HG03280 (cell line): ENCODE measurements at regions not wholly inside any gene's neighbourhood (a gene's known extent, or its start where the extent isn't known, plus 50 kb on each side); places are given as distances from the start of the nearest gene placed in this dataset.

Source experiments
- ATAC-seq: cut with Tn5 transposase; IDR thresholded peaks from one replicate; pipeline ENCODE4 v1.9.1; 2021; ENCODE audit warnings: mild to moderate bottlenecking, moderate library complexity; ENCODE audit not compliant: unreplicated experiment

- ATAC-seq = no peak
These were observed 313.2 kb upstream of the KCNJ16 start for GRCh38 chr17:69761767-69762321.

GRCh38 chr17:69762359-69762758 is 312.7 kb upstream of the KCNJ16 start:
- no peak for ATAC-seq

DNA sequence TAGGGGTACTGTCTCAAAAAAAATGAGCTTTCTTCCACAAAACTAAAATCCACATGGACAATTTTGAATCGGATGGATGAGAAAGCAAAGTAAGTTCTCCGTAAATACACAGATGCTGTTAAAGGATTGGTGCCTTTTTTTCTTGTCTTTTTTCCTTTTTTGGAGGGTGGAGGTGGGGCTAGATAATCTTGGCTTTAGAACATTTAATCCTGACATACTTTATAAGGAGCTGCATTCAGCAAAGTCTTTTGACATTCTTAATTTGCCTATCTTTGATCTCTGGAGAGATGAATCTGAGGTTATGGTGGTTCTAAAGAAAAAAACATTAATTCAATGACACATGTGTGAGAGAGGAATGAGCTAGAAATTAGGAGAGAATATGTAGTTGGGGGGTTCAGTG is 312.3 kb upstream of the KCNJ16 start:
- ATAC-seq = no peak

DNA sequence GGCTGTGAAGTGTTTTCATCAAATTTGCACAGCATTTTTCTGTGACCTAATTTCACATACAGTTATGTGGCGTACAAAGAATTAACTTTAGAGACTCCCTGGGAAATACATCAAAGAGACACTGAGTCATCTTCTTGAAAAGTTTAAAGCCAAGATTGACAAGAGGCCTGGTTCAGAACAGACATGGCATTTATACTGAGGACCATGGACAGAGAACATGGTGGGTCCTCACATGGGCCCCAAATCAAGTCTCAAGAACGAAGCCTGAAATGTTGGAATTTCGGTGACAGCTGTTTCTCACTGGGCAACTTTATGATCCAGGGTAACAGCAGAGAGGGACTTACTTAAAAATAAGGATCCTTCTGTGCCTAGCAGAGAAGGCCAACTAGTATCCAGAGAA is 311.5 kb upstream of the KCNJ16 start:
- ATAC-seq = no peak

GRCh38 chr17:69764146-69764545 is 310.9 kb upstream of the KCNJ16 start:
- no peak for ATAC-seq

DNA sequence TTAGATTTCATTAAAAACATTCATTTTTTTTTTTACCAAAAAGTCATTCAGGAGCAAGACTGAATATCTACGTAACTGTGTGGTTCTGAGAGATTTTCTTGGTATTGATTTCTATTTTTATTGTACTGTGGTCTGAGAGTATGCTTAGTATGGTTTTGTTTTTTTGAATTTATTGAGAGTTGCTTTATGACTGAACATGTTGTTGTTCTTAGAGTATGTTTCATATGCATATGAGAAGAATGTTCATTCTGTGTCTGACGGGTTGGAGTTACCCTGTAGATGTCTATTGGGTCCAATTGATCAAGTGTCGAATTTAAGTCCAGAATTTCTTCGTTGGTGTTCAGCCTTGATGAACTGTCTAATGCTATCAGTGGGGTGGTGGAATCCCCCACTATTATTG is 306.0 kb upstream of the KCNJ16 start:
- no peak for ATAC-seq

DNA sequence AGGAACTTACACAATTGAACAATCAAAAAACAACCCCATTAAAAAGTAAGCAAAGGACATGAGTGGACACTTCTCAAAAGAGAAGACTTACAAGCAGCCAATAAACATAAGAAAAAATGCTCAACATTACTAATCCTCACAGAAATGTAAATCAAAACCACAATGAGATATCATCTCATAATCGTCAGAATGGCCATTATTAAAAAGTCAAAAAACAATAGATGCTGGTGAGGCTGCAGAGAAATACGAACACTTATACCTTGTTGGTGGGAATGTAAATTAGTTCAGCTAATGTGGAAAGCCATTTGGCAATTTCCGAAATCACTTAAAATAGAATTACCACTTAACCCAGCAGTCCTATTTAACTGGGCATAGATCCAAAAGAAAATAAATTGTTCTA is 301.9 kb upstream of the KCNJ16 start:
- no peak for ATAC-seq

DNA sequence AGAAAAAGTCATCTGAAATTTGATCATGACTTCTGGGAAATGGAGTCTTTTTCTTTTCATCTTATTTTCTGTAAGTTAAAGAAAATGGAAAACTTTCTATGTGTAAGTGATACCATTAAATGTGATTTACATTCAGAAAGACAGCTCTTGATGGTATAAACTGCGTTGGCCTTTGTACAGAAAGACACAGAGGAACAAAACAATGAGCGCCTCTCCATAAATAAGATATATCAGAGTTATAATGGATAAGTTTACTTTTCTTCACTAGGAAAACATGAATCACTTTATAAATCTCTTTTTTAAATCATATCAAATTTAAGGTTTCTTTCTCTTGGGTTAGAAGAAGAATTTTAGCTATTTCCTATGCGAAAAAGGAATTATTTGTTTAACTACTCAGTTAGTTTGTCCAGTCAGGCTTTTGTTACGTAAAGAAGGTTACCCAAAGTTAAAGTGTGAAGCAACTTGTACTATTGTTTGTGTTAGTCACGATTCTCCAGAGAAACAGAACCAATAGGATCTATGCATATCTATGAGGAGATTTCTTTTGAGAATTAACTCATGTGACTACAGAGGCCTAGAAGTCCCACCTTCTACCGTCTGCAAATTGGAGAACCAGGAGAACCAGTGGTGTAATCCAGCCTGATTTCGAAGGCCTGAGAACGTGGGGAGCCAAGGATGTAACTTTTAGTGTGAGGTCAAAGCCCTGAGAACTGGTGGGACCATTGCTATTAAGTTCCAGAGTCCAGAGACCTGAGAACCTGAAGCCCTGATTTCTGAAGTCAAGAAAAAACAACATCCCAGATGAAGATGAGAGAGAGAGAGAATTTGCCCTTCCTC is 295.4 kb upstream of the KCNJ16 start:
- no peak for ATAC-seq

GRCh38 chr17:69783865-69784264 is 291.2 kb upstream of the KCNJ16 start:
- no peak for ATAC-seq

DNA sequence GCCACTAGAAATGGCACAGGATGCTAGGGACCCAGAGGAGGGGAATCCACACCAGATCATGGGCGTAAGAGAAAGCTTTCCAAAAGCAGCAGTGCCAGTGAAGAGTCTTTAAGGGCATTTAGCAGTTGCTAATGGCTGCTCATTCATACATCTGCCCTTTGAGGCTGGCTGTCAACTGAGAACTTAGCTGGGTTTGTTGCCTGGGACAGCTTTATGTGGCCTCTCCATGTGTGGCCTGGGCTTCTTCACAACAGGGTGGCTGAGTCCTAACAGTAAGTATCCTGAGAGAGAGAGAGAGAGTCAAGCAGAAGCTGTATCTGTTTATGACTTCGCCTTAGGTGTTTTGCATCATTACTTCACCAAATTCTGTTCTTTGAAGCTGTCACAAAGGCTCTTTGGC is 286.1 kb upstream of the KCNJ16 start:
- no peak for ATAC-seq

GRCh38 chr17:69796078-69796477 is 278.9 kb upstream of the KCNJ16 start:
- no peak for ATAC-seq

GRCh38 chr17:69800870-69801269 is 274.2 kb upstream of the KCNJ16 start:
- no peak for ATAC-seq

DNA sequence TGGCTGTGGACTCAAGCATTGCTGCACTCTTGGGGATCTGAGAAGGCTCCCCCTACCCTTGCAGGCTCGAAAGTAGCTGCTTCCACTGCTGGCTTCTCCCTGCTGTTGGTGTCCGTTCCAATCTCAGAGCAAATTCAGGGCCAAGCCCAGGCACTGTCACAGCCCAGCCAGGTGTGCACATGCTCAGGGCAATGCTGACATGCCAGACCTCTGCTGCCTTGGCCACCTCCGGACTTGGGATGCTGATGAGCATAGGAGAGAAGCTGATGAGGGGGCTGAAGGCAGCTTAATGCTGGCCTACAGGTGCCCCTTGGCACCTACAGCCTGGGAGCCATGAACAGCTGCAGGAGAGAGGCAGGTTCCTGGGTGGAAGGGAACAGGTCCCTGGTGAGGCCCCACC is 273.7 kb upstream of the KCNJ16 start:
- no peak for ATAC-seq

GRCh38 chr17:69802045-69802740 is 272.8 kb upstream of the KCNJ16 start:
- ATAC-seq = no peak

- no peak for ATAC-seq
These were observed 265.7 kb upstream of the KCNJ16 start for GRCh38 chr17:69809331-69809730.

DNA sequence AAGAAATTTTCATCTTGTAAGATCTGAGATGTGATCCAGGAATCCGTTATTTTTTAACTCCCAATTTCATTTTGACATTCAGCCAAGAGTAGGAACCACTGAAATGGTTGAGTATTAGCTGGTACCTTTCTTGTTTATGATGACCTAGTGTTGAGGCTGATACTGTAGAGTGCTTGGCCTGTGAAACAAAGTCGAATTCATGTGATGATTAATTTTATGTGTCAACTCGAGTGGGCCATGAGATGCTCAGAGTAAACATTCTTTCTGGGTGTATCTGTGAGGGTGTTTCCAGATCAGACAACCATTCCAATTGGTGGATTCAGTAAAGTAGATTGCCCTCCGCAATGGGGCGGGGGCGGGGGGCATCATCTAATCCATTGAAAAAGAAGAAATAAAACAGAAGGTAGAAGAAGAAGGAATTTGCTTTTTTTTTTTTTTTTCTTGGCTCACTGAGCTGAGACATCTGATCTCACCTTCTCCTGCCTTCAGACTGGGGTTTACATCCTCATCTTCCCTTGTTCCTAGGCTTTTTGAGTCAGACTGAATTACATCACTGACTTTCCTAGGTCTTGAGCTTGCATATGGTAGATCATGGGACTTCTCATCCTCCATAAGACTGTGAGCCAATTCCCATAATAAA is 264.6 kb upstream of the KCNJ16 start:
- no peak for ATAC-seq

GRCh38 chr17:69812240-69812837 is 262.7 kb upstream of the KCNJ16 start:
- ATAC-seq = no peak

- ATAC-seq = no peak
These were observed 261.0 kb upstream of the KCNJ16 start for GRCh38 chr17:69814031-69814430.

GRCh38 chr17:69815406-69815805 is 259.6 kb upstream of the KCNJ16 start:
- no peak for ATAC-seq

DNA sequence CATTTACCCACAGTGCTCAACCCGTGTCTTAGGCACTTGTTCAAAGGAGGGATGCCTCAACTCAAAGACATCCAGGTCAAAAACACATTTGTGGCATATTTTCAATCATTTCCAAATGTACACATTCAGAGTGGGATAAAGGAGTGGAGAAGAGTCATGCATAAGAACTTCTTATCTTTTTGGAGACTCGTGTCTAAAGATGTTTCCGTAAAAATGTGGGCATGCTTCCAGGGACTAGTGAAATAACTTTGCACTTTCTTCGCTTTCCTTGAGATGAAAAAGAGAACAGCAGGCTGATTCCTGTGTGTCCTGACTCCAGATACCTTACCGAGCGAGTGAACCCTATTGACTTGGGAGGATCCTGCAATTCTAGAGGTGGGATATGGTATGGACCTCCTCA is 256.6 kb upstream of the KCNJ16 start:
- no peak for ATAC-seq
